GM19023 (cell line): ENCODE measurements at regions not wholly inside any gene's neighbourhood (a gene's known extent, or its start where the extent isn't known, plus 50 kb on each side); places are given as distances from the start of the nearest gene placed in this dataset.

Experiments
- ATAC-seq: cut with Tn5 transposase; IDR thresholded peaks from one replicate; pipeline ENCODE4 v1.9.1; 2021; ENCODE audit warnings: mild to moderate bottlenecking, moderate library complexity; ENCODE audit not compliant: unreplicated experiment

DNA sequence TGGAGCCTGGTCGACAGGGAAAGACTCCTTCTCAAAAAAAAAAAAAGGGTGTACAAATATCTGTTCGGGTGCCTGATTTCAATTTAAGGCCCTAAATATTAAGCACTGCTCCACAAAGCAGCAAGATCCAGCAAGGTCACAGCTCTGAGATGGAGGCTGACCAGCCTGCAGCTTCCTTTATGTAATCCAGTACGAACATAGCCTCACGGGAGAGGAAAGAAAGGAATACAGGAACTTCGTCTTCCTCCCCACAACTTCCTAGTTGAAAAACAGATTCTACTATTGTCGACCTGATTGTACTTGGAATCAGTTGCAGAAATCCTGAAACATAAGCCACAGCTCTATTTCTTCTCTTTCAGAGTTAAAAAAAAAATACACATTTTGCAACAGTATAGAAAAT lies 53.5 kb upstream of the TBC1D9 start:
- ATAC-seq, result no peak

DNA sequence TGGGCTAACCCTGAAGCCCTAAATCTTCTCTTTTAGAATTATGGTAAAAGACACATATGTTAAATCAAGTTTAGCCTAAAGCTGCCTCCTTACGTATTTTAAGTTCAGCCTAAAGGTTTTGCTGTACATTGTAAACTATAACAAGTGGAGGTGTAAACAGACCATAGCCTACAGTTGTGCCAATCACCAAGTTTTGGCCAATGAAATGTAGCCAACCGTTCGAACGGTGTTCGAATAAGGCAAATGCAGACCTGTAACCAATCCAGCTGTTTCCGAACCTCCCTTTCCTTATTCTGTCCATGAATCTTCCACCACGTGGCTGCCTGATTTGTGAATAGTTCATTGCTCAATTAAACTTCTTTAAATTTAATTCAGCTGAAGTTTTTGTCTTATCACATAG lies 52.1 kb upstream of the TBC1D9 start:
- no peak for ATAC-seq

DNA sequence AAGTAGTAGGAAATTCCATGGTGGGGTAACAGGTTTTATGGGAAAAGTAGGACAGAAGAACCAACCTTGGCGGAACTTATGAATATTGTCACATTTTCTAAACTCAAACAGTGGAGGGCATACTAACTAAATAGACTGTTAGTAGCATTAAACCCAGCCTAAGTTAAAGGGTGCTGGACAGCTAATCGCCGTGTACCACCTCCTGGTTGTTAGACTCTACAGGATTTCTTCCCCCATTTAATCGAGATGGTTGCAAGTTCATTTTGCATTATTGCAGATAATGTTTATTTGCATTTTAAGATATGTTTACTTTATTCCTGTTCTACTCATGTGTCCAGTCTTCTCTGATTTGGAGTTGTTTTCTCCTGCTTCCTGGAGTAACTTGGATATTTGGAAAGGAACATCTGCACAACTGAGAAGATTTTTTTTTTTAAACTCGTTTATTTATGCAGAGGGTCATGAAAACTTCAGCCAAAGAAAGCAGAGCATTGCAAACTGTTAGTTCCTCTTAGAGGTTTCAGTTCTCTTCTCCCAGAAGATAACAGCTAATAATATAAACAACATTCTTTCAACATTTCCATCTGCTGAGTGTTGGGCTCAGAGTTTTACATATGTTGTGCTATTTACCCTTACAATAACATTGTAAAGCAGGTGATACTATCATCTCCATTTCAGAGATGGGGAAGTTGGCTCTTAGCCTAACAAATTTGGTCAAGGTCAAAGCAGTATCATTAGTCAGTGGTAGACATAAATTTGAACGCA lies 51.5 kb upstream of the TBC1D9 start:
- peak; percentile 67 for ATAC-seq

DNA sequence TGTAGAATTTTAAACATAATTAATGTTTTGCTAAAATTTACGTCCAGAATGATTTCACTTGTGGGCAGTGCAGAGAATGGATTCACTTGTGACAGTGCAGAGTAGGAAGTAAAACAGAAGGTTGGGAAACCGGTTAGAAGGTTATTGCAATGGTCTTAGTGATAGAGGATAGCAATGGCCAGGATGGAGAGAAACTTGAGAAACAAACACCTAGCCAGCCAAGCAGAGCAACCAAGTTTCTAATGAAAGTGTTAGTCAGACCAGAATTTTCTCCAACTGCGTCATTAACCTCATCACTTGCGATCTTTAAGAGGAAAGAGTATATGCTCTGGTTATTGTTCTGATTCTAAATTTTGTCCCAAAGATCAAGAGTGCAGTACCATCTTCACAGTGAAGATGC lies 50.0 kb upstream of the TBC1D9 start:
- ATAC-seq, result peak; percentile 67
